ENCODE measurements at regions not wholly inside any gene's neighbourhood (a gene's known extent, or its start where the extent isn't known, plus 50 kb on each side); places are given as distances from the start of the nearest gene placed in this dataset.

DNA sequence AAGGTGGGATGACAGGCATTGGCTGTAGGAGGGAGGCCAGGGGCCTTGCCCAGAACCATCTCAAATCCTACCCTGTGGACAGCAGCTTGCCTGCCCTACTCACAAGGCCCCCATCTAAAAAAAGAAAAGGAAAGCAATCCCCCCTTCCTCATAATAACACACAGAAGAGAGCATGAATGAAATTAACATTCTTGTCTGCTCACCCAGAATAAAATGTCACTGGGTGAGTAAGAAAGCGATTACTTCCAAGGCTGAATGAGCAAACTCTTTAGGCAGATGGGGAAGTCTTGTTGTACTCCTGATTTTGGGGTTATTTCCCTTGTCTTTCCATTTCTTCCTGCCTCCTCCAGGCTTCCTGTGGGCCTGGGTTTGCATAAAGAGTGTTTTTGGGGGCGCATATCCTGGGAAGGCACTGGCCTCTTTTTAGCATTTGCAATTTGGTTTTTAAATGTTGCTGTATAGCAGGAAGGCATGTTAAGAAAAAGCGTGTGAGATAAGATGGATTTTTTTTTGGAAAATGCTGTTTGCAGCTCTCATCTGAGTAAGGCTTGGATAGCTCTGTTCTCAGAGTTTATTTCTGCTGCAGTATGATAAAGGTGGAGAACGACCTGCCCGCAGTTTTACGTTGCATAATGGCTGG is 248.3 kb upstream of the GATB start:
- TF ChIP-seq, protein P1, sequence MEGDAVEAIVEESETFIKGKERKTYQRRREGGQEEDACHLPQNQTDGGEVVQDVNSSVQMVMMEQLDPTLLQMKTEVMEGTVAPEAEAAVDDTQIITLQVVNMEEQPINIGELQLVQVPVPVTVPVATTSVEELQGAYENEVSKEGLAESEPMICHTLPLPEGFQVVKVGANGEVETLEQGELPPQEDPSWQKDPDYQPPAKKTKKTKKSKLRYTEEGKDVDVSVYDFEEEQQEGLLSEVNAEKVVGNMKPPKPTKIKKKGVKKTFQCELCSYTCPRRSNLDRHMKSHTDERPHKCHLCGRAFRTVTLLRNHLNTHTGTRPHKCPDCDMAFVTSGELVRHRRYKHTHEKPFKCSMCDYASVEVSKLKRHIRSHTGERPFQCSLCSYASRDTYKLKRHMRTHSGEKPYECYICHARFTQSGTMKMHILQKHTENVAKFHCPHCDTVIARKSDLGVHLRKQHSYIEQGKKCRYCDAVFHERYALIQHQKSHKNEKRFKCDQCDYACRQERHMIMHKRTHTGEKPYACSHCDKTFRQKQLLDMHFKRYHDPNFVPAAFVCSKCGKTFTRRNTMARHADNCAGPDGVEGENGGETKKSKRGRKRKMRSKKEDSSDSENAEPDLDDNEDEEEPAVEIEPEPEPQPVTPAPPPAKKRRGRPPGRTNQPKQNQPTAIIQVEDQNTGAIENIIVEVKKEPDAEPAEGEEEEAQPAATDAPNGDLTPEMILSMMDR (IDR thresholded peaks at IDR 0.05): no peak
- no peak for TF ChIP-seq ZFX (IDR thresholded peaks at IDR 0.05; ENCODE audit: borderline replicate concordance)

All from 22Rv1 (cell line).